HL-60 (cell line): ENCODE measurements at regions not wholly inside any gene's neighbourhood (a gene's known extent, or its start where the extent isn't known, plus 50 kb on each side); places are given as distances from the start of the nearest gene placed in this dataset.

Source experiments
- DNase-seq, 2 experiments: peaks; one replicate each; pipeline ENCODE4 v3.0.0-alpha.2; 2010 to 2020; ENCODE audit warnings: low read depth in 1 of 2, low spot score in 1 of 2
- H3K27ac ChIP-seq: fragments of 250-450 bp; sonication (Bioruptor Pico); replicated peaks from 2 replicates; pipeline ENCODE4 v1.5.1; 2020; ENCODE audit warnings: mild to moderate bottlenecking, moderate library complexity
- H3K27me3 ChIP-seq: fragments of 250-450 bp; sonication (Bioruptor Pico); 2 replicates; pipeline ENCODE4 v1.5.1; 2021; ENCODE audit warnings: mild to moderate bottlenecking, moderate library complexity; ENCODE audit not compliant: insufficient read depth, poor library complexity, severe bottlenecking
- H3K4me3 ChIP-seq: replicated peaks from 2 replicates; pipeline ENCODE4 v1.5.1; 2011; ENCODE audit warnings: mild to moderate bottlenecking, control low read depth, low read length; ENCODE audit not compliant: insufficient read depth
- GABPA ChIP-seq: IDR thresholded peaks from 2 replicates; pipeline ENCODE4 v1.6.1; 2012; ENCODE audit warnings: low read depth
- POLR2AphosphoS5 ChIP-seq: IDR thresholded peaks from 2 replicates; pipeline ENCODE4 v1.6.1; 2012; ENCODE audit warnings: low read depth
- SPI1 ChIP-seq: IDR thresholded peaks from 2 replicates; pipeline ENCODE4 v1.6.1; 2012; ENCODE audit warnings: low read depth, mild to moderate bottlenecking, borderline replicate concordance
- TF ChIP-seq, protein P1 (sequence below): IDR thresholded peaks from one replicate; pipeline ENCODE4 v1.5.1; 2011; ENCODE audit warnings: low read length, control low read depth, inconsistent platforms; ENCODE audit not compliant: insufficient read depth
- TF ChIP-seq, protein P2 (sequence below): IDR thresholded peaks from 2 replicates; pipeline ENCODE4 v1.6.1; 2012; ENCODE audit warnings: low read depth; ENCODE audit not compliant: insufficient replicate concordance

DNA sequence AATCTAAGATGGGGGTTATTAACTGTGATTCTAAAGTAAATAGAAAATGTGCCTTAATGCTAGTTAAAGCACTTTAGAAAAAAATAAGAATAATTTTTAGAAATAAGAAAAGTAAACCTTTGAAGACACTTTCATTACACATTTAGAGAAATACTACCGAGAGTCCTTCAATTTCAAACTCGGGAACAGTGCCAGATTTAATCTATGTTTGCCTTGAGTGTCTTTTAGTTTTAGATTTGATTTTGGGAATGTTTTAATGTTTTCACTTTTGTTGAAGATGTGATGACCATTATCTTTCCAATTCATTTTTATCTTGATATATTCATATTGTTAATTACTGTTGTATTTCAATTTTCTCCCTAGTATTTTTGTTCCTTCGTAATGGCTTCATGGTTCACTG lies 592.7 kb upstream of the MGMT start:
- H3K27me3 ChIP-seq = peaks cover 2% of the 10 kb centered on the region
- no peak for DNase-seq
- no peak overlapping the region for H3K27ac ChIP-seq
- no peak for TF ChIP-seq SPI1
- TF ChIP-seq GABPA = no peak
- no peak for TF ChIP-seq POLR2AphosphoS5
- TF ChIP-seq, protein P1, sequence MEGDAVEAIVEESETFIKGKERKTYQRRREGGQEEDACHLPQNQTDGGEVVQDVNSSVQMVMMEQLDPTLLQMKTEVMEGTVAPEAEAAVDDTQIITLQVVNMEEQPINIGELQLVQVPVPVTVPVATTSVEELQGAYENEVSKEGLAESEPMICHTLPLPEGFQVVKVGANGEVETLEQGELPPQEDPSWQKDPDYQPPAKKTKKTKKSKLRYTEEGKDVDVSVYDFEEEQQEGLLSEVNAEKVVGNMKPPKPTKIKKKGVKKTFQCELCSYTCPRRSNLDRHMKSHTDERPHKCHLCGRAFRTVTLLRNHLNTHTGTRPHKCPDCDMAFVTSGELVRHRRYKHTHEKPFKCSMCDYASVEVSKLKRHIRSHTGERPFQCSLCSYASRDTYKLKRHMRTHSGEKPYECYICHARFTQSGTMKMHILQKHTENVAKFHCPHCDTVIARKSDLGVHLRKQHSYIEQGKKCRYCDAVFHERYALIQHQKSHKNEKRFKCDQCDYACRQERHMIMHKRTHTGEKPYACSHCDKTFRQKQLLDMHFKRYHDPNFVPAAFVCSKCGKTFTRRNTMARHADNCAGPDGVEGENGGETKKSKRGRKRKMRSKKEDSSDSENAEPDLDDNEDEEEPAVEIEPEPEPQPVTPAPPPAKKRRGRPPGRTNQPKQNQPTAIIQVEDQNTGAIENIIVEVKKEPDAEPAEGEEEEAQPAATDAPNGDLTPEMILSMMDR = no peak
- TF ChIP-seq, protein P2, sequence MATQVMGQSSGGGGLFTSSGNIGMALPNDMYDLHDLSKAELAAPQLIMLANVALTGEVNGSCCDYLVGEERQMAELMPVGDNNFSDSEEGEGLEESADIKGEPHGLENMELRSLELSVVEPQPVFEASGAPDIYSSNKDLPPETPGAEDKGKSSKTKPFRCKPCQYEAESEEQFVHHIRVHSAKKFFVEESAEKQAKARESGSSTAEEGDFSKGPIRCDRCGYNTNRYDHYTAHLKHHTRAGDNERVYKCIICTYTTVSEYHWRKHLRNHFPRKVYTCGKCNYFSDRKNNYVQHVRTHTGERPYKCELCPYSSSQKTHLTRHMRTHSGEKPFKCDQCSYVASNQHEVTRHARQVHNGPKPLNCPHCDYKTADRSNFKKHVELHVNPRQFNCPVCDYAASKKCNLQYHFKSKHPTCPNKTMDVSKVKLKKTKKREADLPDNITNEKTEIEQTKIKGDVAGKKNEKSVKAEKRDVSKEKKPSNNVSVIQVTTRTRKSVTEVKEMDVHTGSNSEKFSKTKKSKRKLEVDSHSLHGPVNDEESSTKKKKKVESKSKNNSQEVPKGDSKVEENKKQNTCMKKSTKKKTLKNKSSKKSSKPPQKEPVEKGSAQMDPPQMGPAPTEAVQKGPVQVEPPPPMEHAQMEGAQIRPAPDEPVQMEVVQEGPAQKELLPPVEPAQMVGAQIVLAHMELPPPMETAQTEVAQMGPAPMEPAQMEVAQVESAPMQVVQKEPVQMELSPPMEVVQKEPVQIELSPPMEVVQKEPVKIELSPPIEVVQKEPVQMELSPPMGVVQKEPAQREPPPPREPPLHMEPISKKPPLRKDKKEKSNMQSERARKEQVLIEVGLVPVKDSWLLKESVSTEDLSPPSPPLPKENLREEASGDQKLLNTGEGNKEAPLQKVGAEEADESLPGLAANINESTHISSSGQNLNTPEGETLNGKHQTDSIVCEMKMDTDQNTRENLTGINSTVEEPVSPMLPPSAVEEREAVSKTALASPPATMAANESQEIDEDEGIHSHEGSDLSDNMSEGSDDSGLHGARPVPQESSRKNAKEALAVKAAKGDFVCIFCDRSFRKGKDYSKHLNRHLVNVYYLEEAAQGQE = no peak
- no peak overlapping the region for H3K4me3 ChIP-seq

DNA sequence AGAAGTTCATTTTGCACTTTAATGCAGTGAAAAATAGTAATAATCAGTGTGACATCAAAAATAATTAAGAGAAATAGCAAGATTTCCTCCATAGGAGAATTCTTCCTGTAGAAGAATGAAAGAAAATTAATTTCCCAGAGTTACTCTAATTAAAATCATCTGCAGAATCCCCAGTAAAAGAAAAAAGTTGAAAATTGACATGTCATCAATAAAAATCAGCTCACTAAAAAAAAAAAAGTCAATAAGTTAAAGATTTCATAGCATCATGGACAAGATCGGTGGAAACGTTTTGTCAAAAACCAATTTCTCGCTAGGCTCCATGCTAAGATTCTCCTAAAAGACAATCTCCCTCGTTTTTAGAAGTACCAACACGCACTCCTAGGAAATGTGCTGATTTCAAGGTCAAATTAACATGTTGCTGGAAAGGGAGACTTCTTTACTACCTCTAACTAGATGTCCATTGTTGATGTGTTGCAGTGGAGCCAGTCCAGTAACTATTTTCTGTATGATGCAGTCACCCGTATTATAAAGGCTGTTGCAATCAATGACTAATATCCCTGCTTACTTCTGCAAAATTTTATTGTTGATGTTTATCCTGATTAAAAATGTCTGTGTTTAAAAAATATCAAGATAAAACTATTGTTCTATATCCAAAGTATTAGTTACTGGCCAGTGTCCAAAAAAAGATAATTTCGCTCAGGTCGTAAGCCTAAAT lies 591.9 kb upstream of the MGMT start:
- Histone ChIP-seq H3K27me3 (peaks cover 2% of the 10 kb centered on the region), H3K27ac (no peak overlapping the region), H3K4me3 (no peak overlapping the region)
- no peak for DNase-seq
- TF ChIP-seq, protein P2 = no peak
- TF ChIP-seq, protein P1 = no peak

DNA sequence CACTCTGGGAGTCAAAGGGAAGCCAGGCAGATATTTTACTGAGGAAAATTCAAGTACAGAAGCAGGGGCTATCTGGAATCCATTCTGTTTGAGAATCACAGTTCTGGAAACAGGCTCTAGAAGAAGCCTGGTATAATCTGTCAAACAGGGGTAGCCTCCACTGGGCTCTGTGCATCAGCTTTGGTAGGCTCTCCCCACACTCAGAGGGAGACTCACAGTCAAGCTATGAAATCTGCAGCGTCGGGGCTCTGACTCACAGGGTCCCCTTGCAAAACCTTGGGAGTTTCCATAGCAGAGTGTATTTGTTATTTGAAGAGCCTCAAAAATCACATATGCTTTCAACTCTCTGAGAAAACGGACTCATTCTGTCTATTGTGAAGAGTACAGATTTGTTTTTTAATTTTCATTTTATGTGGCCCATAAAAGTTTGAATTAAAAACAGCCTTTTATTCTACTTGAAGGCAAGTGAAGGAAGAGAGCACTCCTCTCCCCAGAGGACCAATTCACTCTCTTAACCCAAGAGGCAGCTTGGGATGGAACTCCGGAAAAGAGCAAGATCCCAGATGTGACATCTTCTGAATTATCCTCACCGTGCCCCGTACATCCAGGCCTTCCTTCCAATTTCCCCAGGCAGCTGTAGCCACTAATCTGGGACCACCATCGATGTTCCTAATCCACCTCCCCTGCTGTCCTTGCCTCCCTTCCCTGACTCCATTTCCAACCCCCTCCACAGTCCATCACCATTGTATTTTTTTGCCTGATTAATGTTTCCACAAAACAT lies 590.9 kb upstream of the MGMT start:
- H3K27ac ChIP-seq = no peak overlapping the region
- no peak overlapping the region for H3K4me3 ChIP-seq
- peaks cover 2% of the 10 kb centered on the region for H3K27me3 ChIP-seq
- no peak for DNase-seq
- TF ChIP-seq GABPA = no peak
- TF ChIP-seq, protein P2 = no peak
- TF ChIP-seq, protein P1 = no peak
